CD14-positive monocyte (primary cell): ENCODE measurements at regions not wholly inside any gene's neighbourhood (a gene's known extent, or its start where the extent isn't known, plus 50 kb on each side); places are given as distances from the start of the nearest gene placed in this dataset.

Source experiments
- DNase-seq, 3 donors: peaks; one replicate each; pipeline ENCODE4 v3.0.0-alpha.2; 2011 to 2022
- H2AFZ ChIP-seq: 2 replicates; pipeline ENCODE4 v1.6.0; 2012; ENCODE audit warnings: mild to moderate bottlenecking, low read depth, low read length, inconsistent platforms; ENCODE audit not compliant: insufficient read depth, poor library complexity, severe bottlenecking
- H3K27ac ChIP-seq, 2 donors: 1 replicate in 1 of 2; 2 replicates in 1 of 2; pipeline ENCODE4 v1.5.1; 2012 to 2013; ENCODE audit warnings: low read length in 2 of 2, control low read depth in 1 of 2, inconsistent platforms in 1 of 2, low read depth in 1 of 2, mild to moderate bottlenecking in 1 of 2
- H3K27me3 ChIP-seq, 2 donors: one replicate each; pipeline versions ENCODE4 v1.6.0 to v1.6.1; 2011 to 2013; ENCODE audit warnings: low read length in 2 of 2; ENCODE audit not compliant: control insufficient read depth in 2 of 2, insufficient read depth in 2 of 2
- H3K36me3 ChIP-seq, 2 donors: replicated peaks in 1 of 2; 1 replicate in 1 of 2; 2 replicates in 1 of 2; pipeline versions ENCODE4 v1.5.1 to v1.6.1; 2012 to 2013; ENCODE audit warnings: low read length in 2 of 2, control low read depth in 1 of 2, inconsistent platforms in 1 of 2, mild to moderate bottlenecking in 1 of 2; ENCODE audit not compliant: insufficient read depth in 2 of 2, control insufficient read depth in 1 of 2
- H3K4me1 ChIP-seq, 2 donors: 1 replicate in 1 of 2; 2 replicates in 1 of 2; pipeline versions ENCODE4 v1.5.1 to v1.6.1; 2012 to 2013; ENCODE audit warnings: low read length in 2 of 2, control low read depth in 1 of 2, inconsistent platforms in 1 of 2, mild to moderate bottlenecking in 1 of 2, moderate library complexity in 1 of 2; ENCODE audit not compliant: insufficient read depth in 2 of 2, control insufficient read depth in 1 of 2
- H3K4me2 ChIP-seq: replicated peaks from 2 replicates; pipeline ENCODE3; 2012; ENCODE audit warnings: low read length, moderate library complexity, mild to moderate bottlenecking; ENCODE audit not compliant: poor library complexity, severe bottlenecking; ENCODE audit errors: extremely low read depth
- H3K4me3 ChIP-seq, 3 experiments: fragments of 200-600 bp in 1 of 3; sonication (generic) in 1 of 3; replicated peaks in 1 of 3; 1 replicate in 2 of 3; 2 replicates in 1 of 3; pipeline ENCODE4 v1.5.1; 2011 to 2013; ENCODE audit warnings: low read length in 3 of 3, mild to moderate bottlenecking in 3 of 3, control low read depth in 2 of 3, low read depth in 2 of 3, inconsistent platforms in 1 of 3, moderate library complexity in 1 of 3
- H3K79me2 ChIP-seq: 2 replicates; pipeline ENCODE4 v1.6.0; 2012; ENCODE audit warnings: mild to moderate bottlenecking, control low read depth, inconsistent platforms, low read length, moderate library complexity; ENCODE audit not compliant: insufficient read depth
- H3K9ac ChIP-seq: 2 replicates; pipeline ENCODE4 v1.6.0; 2017; ENCODE audit warnings: low read length, mild to moderate bottlenecking; ENCODE audit not compliant: insufficient read depth, poor library complexity, severe bottlenecking
- H3K9me3 ChIP-seq, 2 donors: replicated peaks in 1 of 2; 1 replicate in 1 of 2; 2 replicates in 1 of 2; pipeline versions ENCODE4 v1.5.1 to v1.6.1; 2012 to 2013; ENCODE audit warnings: low read length in 2 of 2, control low read depth in 1 of 2; ENCODE audit not compliant: control insufficient read depth in 1 of 2, insufficient read depth in 1 of 2
- H4K20me1 ChIP-seq: 2 replicates; pipeline ENCODE4 v1.6.0; 2012; ENCODE audit warnings: mild to moderate bottlenecking, low read length, control low read depth, moderate library complexity; ENCODE audit not compliant: insufficient read depth
- H3K27ac Mint-ChIP-seq, 7 donors: one replicate each; pipeline ENCODE4 v1.8.0; 2020; ENCODE audit warnings: mild to moderate bottlenecking in 7 of 7, mixed read lengths in 7 of 7, moderate library complexity in 6 of 7, inconsistent platforms in 2 of 7
- H3K27me3 Mint-ChIP-seq, 3 donors: one replicate each; pipeline ENCODE4 v1.8.0; 2021 to 2022; ENCODE audit warnings: low read depth in 3 of 3, mild to moderate bottlenecking in 3 of 3, mixed read lengths in 3 of 3, moderate library complexity in 3 of 3, inconsistent platforms in 1 of 3
- H3K36me3 Mint-ChIP-seq, 2 donors: one replicate each; pipeline ENCODE4 v1.8.0; 2020; ENCODE audit warnings: mixed read lengths in 2 of 2, inconsistent platforms in 1 of 2, mild to moderate bottlenecking in 1 of 2
- H3K4me1 Mint-ChIP-seq: one replicate; pipeline ENCODE4 v1.8.0; 2020; ENCODE audit warnings: mild to moderate bottlenecking, mixed read lengths
- H3K4me3 Mint-ChIP-seq, 2 donors: one replicate each; pipeline ENCODE4 v1.8.0; 2020; ENCODE audit warnings: mild to moderate bottlenecking in 2 of 2, mixed read lengths in 2 of 2, moderate library complexity in 1 of 2
- H3K9me3 Mint-ChIP-seq, 7 donors: one replicate each; pipeline ENCODE4 v1.8.0; 2020 to 2022; ENCODE audit warnings: mixed read lengths in 7 of 7, mild to moderate bottlenecking in 6 of 7, moderate library complexity in 6 of 7, inconsistent platforms in 2 of 7
- WGBS: methylation state at CpG from one replicate; pipeline ENCODE4 v1.1.5; 2013; ENCODE audit warnings: missing lambda C conversion rate; ENCODE audit not compliant: insufficient coverage; 5-methylcytosine and 5-hydroxymethylcytosine counted together
- intact Hi-C, 2 donors: fragments of 100-400 bp; cut with micrococcal nuclease; formaldehyde crosslinking; loops; one replicate each; pipeline versions ENCODE4 v1.15.0 to v1.15.1; 2023
- TF ChIP-seq, protein P1 (sequence below): fragments of 200-600 bp; IDR thresholded peaks from one replicate; pipeline ENCODE4 v1.8.0; 2022; ENCODE audit warnings: antibody characterized with exemption, mild to moderate bottlenecking

- Mint-ChIP-seq H3K9me3 (peaks cover 0 to 3% (median 0%) of the 10 kb centered on the region in 7 donors), H3K27me3 (peaks cover 0 to 3% (median 0%) of the 10 kb centered on the region in 3 donors), H3K27ac (no peak overlapping the region), H3K4me3 (no peak overlapping the region), H3K36me3 (no peaks in the 10 kb centered on the region), H3K4me1 (no peaks in the 10 kb centered on the region)
- Histone ChIP-seq H4K20me1 (no peaks in the 10 kb centered on the region), H3K4me1 (no peaks in the 10 kb centered on the region), H3K36me3 (no peaks in the 10 kb centered on the region), H3K4me3 (no peak overlapping the region), H3K4me2 (no peak overlapping the region), H3K27ac (no peak overlapping the region), H3K9ac (no peak overlapping the region), H3K79me2 (no peaks in the 10 kb centered on the region), H3K9me3 (no peaks in the 10 kb centered on the region), H2AFZ (no peak overlapping the region), H3K27me3 (no peaks in the 10 kb centered on the region)
- DNase-seq, result no peak
- no CpG with 5 or more reads among the region's 2 CpGs for WGBS
- intact Hi-C loops, result no loop called here
- TF ChIP-seq, protein P1, sequence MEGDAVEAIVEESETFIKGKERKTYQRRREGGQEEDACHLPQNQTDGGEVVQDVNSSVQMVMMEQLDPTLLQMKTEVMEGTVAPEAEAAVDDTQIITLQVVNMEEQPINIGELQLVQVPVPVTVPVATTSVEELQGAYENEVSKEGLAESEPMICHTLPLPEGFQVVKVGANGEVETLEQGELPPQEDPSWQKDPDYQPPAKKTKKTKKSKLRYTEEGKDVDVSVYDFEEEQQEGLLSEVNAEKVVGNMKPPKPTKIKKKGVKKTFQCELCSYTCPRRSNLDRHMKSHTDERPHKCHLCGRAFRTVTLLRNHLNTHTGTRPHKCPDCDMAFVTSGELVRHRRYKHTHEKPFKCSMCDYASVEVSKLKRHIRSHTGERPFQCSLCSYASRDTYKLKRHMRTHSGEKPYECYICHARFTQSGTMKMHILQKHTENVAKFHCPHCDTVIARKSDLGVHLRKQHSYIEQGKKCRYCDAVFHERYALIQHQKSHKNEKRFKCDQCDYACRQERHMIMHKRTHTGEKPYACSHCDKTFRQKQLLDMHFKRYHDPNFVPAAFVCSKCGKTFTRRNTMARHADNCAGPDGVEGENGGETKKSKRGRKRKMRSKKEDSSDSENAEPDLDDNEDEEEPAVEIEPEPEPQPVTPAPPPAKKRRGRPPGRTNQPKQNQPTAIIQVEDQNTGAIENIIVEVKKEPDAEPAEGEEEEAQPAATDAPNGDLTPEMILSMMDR, result no peak
Measured at GRCh38 chr4:135122457-135122856, 920.9 kb upstream of the PABPC4L start.

- Mint-ChIP-seq H3K27ac (no peak overlapping the region), H3K36me3 (no peaks in the 10 kb centered on the region), H3K27me3 (peaks cover 0 to 3% (median 0%) of the 10 kb centered on the region in 3 donors), H3K4me1 (no peaks in the 10 kb centered on the region), H3K9me3 (peaks cover 0 to 3% (median 0%) of the 10 kb centered on the region in 7 donors), H3K4me3 (no peak overlapping the region)
- H3K36me3 ChIP-seq, result no peaks in the 10 kb centered on the region
- H3K9me3 ChIP-seq, result no peaks in the 10 kb centered on the region
- H3K27me3 ChIP-seq, result no peaks in the 10 kb centered on the region
- no peak overlapping the region for H3K4me3 ChIP-seq
- TF ChIP-seq, protein P1, result no peak
- H3K27ac ChIP-seq, result no peak overlapping the region
- H3K9ac ChIP-seq, result no peak overlapping the region
- no CpG with 5 or more reads among the region's 4 CpGs for WGBS
- no peaks in the 10 kb centered on the region for H3K4me1 ChIP-seq
- no peaks in the 10 kb centered on the region for H4K20me1 ChIP-seq
- H3K4me2 ChIP-seq, result no peak overlapping the region
- no peaks in the 10 kb centered on the region for H3K79me2 ChIP-seq
- intact Hi-C loops, result no loop called here
- no peak for DNase-seq
- H2AFZ ChIP-seq, result no peak overlapping the region
Measured at GRCh38 chr4:135120195-135120594, 918.6 kb upstream of the PABPC4L start.
